GM12872 (cell line): ENCODE measurements at regions not wholly inside any gene's neighbourhood (a gene's known extent, or its start where the extent isn't known, plus 50 kb on each side); places are given as distances from the start of the nearest gene placed in this dataset.

Experiments
- CTCF ChIP-seq: IDR thresholded peaks from 3 replicates; pipeline ENCODE4 v1.5.1; 2011; ENCODE audit warnings: low read depth, mild to moderate bottlenecking, low read length, moderate library complexity; ENCODE audit not compliant: insufficient read depth

DNA sequence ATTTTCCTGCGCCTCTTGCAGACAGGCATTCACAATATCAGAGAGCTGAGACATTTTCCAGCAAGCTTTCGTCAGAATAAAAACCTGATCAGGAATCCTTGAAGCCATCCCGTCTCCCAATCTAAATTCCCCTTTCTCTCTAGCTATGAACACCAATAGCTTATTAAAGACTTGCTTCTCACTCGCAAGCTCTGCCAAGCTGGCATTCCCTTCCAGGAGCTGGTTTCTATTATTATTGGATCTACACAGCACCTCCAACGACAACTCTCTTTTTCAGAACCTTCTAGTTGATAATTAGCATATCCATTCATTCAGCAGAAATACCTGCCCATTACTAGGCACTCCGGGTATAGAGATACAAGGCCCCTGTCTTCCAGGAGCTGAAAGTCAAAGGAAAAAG lies 350.3 kb downstream of the MTX2 start:
- TF ChIP-seq CTCF = no peak

GRCh38 chr2:176621350-176621749 lies 352.1 kb downstream of the MTX2 start:
- TF ChIP-seq CTCF = no peak

DNA sequence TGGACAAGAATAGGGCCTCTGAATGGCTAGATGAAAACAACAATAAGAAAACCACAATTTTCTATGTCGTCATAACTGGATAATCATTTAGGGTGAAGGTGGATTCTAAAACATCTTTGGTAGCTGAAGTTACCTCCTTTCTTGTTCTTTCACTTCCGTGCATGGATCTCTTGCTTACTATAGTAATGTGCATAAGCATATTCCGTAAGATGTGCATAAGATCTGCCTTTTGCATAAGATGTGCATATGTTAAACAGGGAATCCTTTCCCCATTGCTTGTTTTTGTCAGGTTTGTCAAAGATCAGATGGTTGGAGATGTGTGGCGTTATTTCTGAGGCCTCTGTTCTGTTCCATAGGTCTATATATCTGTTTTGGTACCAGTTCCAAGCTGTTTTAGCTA lies 353.6 kb downstream of the MTX2 start:
- TF ChIP-seq CTCF = no peak

DNA sequence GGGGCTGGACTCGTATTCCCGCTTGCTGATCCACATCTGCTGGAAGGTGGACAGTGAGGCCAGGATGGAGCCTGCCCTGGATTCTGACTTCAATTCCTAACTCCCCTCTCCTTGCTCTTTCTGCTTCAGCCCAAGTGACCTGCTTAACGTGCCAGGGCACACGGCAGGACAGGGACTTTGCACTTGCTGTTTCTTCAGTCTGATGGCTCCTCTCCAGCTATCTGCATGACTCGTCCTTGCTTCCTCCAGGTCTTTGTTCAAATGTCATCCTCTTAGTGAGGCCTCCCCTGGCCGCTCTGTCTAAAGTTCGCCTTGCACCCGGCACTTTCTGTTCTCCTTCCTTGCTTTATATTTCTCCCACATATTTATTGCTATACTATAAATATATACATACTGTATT lies 357.6 kb downstream of the MTX2 start:
- no peak for TF ChIP-seq CTCF

DNA sequence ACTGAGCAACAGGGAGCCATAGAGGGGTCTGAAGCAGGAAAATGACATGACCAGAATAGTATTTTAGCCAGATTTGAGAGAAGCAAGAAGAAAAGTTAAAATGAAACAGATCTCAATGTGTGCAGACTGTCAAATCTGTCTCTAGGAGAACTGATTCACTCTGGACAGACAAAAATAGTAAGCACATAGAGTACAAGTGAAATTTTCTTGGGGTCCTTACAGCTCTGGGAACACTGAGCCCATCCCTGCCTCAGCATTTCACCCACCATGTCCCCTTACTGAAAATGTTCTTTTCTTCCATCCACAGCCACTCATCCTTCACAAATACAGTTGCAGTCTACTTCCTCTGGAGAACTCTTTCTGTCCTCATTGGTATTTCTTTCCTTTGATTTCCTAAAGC lies 359.2 kb downstream of the MTX2 start:
- no peak for TF ChIP-seq CTCF

DNA sequence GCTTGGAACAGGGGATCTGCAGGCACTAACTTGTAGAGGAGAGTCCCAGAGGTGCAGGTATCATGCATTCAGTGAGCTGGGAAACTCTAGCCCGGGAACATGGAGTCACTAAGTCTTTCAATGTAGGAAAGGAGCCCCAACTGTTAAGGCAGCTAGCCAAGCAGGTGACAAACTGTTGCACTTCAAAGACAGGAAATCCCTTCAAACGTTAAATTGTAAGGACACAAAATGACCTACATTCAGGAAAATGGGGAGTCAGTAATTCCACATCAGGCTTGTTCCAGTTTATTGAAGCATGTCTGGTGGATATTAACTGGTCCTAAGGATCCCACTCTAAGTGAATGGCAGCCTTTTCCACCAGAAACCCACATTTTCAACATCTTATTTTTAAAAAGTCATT lies 364.5 kb downstream of the MTX2 start:
- no peak for TF ChIP-seq CTCF

DNA sequence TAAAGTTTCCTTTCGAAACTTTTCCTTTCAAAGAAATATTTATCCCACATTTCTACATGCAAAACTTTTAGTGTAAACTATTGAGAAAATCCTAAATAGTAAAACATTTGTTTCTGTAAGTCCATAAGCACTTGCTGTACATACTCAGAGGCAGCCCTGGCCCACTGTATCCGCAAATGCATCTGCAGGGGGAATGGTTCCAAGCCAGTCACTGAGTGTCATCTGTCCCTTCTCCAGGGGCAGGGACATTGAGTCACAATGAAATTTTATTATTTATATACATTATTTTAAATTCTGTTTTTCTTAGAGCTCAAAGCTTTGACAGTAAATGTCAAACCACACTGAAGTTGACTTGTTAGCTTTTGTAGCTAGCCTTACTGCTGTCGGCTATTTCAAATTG lies 367.2 kb downstream of the MTX2 start:
- no peak for TF ChIP-seq CTCF

DNA sequence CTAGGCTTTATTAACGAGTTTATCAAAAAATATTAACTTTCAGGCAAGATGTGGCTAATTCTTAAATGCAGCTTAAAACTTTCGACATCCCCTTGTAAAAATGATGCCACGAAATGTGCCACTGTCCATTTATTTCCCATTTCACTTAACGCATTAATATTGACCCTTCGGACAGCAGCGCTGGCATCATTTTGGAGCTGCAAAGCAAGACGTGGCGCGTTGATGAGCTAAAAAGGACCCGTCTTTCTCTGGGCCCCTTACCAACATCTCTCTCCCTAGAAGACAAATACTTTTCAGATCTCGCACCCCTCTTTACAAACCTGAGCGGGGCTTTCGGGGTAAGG lies 367.9 kb downstream of the MTX2 start:
- TF ChIP-seq CTCF = no peak
